HTR-8/SVneo (cell line): ENCODE measurements at regions not wholly inside any gene's neighbourhood (a gene's known extent, or its start where the extent isn't known, plus 50 kb on each side); places are given as distances from the start of the nearest gene placed in this dataset.
A peak's percentile ranks its signal among the peaks of the same experiment; 100 is the strongest.

Experiments
- DNase-seq: peaks from one replicate; pipeline ENCODE4 v3.0.0; 2011; ENCODE audit warnings: low spot score, mixed read lengths; ENCODE audit not compliant: insufficient read length
- FAIRE-seq: peaks from 2 replicates; lab custom pipeline; 2011; peaks lifted over from hg19 to GRCh38; lab: Jason Lieb, UNC

DNA sequence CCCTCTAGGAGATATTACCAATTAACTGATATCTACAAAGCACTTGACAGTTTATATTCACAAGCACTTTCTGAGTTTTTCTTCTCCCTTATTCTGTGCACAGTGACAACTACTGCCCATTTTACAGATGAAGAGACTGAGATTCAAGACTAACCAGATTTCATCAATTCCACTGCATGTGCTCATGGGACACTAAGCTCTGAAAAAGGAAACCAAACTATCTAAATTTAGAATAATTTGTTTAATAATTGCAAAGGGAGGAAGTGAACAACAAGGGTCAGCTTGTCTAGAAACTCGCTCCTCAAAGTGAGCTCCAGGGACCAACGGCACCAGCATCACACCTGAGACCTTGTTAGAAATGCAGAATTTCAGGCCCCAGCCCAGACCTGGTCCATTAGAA lies 50.8 kb upstream of the MYLIP start:
- no peak for FAIRE-seq
- DNase-seq, result no peak

DNA sequence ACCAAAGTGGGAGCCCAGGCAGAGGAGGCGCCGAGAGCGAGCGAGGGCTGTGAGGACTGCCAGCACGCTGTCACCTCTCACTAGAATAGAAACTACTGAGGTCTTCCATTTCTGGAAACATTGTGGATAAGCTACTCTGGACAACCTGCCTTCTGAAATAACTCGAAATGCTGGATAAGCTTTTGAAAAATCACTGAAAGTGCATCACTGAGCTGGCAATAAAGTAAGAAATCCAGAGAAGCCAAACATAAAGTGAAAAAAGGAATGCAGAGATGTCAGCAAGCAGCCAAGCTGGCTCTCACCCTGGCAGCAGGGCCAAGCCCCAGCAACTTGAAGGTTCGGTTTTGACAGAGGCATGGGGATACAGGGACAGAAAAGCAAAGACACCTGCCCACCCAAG lies 59.2 kb upstream of the MYLIP start:
- DNase-seq (no peak), FAIRE-seq (no peak)

DNA sequence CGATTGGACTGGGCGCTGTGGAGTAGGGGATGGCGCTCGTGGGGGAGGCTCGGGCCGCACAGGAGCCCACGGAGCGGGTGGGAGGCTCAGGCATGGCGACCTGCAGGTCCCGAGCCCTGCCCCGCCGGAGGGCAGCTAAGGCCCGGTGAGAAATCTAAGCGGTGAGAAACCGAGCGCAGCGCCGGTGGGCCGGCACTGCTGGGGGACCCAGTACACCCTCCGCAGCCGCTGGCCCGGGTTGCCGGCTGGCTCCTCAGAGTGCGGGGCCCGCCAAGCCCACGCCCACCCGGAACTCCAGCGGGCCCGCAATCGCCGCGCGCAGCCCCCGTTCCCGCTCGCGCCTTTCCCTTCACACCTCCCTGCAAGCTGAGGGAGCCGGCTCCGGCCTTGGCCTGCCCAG lies 59.7 kb upstream of the MYLIP start:
- FAIRE-seq, result no peak

DNA sequence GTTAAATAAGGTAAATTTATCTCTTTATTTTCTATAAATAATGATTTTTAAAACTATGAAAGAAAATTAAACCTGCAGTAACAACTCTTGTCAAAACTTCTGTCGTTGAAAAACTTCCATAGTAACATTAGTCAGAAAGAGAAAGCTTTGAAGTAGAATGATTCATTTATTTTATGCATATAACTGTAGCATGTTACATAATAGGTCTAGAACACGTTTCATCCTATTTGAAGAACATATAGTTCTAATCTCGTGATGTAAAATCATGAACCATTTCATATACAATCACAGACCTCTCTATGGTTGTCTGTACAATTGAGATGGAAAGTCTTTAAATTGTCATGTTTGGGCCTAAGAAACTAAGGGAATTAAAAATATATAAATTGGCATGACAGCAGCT lies 61.3 kb upstream of the MYLIP start:
- FAIRE-seq (no peak), DNase-seq (no peak)

More for the DNA sequence above, 59.7 kb upstream of the MYLIP start:
- DNase-seq, result no peak

DNA sequence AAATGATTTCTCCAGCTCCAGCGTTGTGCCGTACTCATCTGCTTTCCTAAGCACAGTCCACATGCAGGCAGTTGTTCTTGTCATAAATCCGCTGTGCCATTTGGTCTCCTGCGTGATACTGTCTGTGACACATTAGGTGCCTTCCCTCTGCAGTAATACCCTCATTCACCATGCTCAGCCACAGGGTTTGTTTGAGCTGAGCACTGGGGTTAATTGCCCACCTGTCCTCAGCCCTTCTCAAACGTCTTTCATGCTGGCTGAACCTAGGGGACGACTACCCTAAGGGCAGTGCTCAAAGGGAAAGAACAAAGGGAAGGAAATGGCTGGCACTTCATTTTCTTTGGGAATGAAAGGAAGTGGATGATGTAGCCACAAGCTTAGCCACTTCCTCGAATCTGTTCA lies 64.2 kb upstream of the MYLIP start:
- DNase-seq (no peak), FAIRE-seq (peak; percentile 26)

DNA sequence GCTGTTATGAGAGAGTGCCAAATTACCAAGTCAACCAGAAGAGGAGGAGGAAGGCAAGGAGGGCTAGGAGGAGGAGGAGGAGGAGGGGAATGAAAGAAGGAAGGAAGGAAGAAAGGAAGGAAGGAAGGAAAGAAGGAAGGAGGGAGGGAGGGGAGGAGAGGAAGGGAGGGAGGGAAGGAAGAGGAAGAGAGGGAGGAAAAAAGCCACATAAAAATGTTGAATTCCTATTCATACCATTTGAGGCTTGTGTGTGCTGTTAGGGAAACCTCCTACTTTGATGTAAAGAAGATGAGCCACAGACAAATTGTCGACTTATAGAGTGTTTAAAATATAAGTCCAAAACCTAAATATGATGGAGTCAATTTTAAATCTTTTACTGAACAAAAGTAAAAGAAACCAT lies 65.3 kb upstream of the MYLIP start:
- FAIRE-seq, result no peak
- no peak for DNase-seq

DNA sequence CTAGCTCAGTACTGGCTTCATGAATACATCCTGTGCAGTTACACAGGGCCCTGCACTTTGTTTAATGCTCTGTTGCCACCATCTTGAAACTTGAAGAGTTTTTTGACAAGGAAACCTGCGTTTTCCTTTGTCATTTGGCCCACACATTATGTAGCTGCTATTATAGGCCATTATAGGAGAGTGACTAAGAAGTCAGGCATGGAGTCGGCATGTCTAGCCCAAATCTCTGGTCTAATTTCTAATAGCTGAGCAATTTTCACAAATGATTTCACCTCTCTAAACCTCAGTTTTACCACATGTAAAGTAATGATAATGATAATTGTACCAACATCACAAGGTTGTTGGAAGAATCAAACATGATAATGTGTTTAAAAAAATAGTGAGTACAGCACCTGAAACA lies 67.1 kb upstream of the MYLIP start:
- DNase-seq, result no peak
- no peak for FAIRE-seq

DNA sequence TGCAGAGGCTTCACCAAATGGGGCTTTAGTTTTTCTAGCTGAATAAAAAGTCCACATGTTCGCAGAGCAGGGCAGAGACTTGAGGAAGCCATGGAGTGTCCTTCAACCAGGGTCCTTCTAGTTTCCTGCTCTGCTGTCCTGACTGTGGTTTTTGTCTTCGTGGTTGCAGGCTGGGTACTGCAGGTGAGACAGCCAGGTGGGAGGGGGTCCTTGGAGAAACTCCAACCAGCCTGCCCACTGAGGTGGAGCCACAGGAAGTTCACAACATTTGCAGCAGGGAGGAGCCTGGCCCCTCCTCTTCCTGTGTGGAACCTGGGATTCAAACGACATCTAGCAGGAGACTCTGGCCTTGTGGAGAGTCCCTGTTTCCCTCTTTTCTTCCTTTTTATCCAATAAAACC lies 68.8 kb upstream of the MYLIP start:
- DNase-seq (no peak), FAIRE-seq (no peak)

DNA sequence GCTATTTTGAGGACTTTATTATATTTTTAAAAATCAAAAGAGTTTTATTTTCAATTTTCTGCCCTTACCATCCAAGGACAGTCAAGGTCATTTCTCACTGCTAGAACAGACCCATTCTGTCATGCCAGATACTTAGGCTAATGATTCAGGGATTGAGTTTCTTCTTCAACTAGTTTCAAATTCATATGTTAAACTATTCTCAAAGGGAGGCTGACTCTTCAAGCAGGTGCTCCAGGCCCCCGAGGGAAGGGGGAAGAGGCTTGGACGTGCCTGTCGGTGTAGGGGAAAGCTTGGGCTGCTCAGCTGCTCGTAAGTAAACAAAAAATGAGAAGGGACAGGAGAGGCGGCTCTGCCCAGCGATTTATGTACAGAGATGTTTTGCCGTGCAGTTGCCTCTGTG lies 69.4 kb upstream of the MYLIP start:
- no peak for DNase-seq
- no peak for FAIRE-seq

DNA sequence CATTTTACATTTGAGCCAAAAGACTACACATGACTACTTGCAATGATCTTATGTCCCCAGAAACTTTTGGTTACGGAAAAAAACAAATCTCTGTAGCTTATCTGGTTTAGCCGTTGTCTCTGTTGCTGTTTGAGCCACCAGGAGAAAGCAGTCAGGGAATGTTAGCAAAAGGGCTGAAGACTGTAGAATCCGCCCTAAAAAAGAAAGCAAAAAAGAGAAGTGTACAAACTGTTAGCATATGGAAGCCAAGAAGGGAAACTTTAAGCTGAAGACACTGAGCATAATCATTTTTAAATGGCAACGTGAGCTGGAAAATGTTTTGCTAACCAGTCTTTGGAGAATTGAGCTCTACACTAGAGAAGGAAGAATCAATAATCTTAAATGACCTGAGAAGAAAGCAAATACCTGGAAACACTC lies 69.9 kb upstream of the MYLIP start:
- DNase-seq (no peak), FAIRE-seq (no peak)

DNA sequence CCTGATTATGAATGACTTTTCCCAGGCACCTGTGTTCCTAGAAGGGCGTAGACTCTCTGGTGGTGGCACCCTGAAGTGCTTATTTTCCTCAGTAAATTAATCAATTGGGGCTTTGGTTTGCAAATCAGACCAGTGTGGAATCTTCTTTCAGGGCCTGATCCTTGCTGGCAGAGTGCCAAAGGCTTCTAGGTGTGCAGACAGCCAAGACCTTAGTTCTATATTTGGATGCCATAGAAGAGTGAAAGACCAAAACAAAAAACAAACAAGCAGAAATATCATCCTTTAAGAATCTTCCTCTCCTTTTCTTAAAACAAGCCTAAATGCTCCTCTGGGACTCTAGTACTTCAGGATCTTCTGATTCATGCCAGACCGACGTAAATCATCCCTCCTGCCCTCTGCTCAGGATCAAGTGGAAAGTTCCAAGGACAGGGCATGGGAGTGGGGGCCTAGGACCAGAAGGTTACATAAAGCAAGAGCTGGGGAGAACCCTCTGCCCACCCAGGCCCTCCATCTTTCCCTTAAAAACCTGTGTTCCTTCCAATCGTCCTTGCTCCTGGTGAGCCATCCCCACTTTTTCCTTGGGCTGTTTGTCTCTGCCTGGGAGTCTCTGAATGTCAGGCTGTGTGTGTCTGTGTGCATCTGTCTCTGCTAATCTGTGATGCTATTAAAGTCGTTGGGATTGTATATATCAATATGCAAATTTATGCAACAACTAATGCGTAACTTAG lies 70.5 kb upstream of the MYLIP start:
- DNase-seq (no peak), FAIRE-seq (no peak)

DNA sequence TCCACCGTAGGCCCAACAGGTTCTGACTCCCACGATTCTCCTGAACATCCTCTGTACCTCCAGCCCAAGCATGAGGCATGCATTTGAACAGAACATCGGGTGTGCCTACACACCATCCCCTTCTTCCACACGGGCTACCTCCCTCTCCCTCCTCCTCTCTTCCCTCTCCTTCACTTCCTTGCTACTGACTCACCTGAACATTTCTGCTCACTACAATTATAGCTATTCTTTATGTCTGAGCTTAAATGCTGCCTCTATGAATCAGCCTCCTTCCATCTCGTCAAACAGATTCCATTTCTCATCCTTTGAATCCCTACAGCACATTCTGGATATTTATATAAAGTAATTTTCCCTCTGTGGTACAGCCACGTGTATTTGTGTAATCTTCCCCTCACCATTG lies 71.4 kb upstream of the MYLIP start:
- FAIRE-seq, result no peak
- DNase-seq, result no peak

DNA sequence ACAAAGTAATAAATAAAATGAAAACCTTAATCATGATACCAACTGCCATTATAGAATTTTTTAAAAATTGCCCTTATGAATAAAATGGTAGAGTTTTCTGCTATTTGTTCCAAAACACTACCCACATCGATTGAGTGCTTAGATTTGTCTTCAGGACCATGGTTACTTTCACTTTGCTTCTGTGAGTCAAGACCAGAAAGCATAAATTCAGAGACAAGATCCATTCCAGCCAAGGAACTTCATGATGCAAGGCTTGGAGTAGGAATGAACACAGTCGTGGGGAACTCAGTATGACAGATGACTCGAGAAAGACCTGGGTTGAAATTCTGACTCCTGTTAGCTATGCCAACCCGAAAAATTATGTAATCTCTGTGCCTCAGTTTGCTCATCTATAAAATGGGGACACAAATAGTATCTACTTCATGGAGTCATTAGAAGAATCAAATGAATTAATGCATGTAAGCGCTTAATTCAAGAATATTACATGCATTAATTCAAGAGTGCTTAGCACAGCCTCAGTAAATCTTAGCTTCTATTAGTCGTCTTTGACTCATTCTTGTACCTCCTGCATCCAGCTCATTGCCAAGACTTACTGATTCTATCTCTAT lies 72.5 kb upstream of the MYLIP start:
- FAIRE-seq (no peak), DNase-seq (peak; percentile 13)

DNA sequence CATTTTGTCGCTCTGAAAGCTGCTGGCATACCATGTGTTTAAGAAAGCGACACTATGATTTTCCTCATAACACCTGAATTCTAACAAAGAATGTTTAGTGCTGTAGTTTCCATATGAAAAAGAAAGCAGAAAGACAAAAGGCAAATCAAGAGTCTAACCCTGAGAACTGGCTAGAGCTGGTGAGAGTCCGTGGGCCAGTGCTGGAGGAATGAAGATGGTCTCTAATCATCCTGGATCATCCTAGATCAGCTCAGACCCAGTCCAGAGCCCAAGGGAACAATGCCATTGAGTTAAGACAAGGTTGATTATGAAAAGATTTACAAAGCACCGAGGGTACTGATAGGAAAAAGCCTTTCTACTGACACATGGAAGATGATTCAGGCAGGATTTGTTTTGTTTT lies 73.0 kb upstream of the MYLIP start:
- no peak for FAIRE-seq
- peak; percentile 12 for DNase-seq

DNA sequence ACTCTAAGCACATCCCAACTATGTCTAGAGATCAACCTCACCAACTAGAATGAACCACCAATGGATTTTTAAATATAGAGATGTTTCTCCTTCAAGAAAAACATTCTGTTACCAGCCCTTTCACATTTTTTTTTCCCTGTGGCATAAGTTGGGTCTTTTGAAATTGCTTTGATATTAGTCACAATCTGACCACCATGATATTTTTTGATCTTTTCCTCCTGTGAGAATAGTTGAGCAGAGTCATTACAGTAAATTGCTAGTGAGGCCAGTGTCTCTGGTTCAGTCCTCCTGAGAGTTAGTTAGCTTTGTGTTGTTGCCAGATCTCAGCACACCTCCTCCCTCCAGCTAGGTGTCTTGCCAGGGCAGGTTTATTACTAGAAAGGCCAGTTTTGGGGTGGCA lies 79.7 kb upstream of the MYLIP start:
- no peak for FAIRE-seq
- DNase-seq, result peak; percentile 9

DNA sequence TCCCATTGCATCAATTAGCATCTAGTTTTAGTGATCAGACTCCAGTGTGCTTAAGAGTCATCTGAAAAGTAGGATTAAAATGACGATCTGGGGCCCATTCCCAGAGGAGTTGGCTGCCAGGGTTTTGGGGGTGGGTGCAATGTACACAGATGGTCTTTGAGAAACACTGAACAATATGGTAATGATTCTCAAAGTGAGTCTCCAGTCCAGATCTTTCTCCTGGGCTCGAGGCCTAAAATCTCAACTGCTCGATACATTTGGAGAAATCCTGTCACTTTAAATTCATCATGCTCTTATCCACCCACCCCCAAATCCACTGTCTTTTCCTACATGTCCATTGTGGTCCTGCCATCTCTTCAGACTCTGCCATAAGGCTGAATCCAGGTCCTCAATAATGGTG lies 80.7 kb upstream of the MYLIP start:
- FAIRE-seq (no peak), DNase-seq (no peak)

DNA sequence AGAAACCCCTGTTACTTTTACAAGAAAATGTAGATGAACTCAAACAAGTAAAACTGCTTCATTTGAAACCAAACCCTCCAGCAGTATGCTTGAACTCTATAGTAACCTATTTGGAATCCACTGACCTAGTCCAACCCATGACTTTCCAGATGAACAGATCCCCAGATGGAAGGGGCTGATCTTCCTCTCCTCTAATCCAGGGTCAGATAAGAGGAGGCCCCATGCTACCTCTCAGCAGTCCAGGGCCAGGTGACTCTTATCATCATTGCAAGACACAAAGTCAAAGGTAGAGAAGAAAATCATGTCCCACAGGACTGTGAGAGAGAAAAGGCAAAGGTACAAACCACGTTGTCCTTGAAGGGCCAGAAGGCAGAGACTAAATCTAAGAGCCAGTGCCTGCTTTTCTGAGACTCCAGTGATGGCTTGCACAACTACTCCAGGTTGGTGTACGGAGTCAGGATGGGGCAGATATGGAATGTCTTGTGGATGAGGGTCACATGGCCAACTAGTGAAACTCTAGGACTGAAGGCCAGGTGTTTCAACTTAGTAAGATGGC lies 81.4 kb upstream of the MYLIP start:
- DNase-seq, result no peak
- FAIRE-seq, result no peak

DNA sequence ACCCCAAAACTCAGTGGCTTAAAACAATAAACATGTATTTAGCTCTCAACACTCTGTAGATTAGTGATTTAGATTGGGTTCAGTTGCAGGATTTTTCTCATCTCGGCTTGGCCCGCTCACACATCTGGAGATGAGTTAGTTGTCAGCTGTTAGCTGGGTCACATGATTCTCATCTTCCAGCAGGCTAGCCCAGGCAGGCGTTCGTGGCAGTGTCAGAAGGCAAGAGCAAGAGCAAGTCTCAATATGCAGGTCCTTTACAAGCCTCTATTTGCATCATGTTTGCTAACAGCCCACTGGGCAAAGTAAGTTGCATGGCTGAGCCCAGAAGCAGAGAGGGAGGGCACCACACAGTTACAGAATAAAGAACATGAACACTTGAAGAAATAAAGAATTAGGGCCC lies 83.6 kb upstream of the MYLIP start:
- no peak for FAIRE-seq
- DNase-seq, result no peak

DNA sequence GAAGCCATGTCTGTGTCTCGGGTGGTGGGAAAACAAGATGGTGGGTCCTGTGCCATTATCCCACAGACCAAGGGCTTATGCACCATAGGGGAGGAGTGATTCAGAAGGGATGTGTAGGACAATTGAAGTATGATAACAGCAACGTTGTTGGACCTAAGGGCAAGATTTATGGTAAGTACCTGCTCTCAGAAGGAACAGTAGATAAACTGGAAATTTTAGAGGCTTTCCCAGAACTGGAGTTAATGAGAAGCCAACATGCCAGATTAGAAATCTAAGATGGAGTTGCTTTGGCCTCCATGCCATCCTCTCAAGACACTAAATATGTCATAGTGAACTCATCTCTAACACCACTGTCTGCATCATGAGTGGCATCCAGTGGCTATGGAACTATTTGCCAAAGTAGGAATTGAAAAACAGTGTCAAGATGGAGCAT lies 84.7 kb upstream of the MYLIP start:
- no peak for FAIRE-seq
- DNase-seq, result no peak

DNA sequence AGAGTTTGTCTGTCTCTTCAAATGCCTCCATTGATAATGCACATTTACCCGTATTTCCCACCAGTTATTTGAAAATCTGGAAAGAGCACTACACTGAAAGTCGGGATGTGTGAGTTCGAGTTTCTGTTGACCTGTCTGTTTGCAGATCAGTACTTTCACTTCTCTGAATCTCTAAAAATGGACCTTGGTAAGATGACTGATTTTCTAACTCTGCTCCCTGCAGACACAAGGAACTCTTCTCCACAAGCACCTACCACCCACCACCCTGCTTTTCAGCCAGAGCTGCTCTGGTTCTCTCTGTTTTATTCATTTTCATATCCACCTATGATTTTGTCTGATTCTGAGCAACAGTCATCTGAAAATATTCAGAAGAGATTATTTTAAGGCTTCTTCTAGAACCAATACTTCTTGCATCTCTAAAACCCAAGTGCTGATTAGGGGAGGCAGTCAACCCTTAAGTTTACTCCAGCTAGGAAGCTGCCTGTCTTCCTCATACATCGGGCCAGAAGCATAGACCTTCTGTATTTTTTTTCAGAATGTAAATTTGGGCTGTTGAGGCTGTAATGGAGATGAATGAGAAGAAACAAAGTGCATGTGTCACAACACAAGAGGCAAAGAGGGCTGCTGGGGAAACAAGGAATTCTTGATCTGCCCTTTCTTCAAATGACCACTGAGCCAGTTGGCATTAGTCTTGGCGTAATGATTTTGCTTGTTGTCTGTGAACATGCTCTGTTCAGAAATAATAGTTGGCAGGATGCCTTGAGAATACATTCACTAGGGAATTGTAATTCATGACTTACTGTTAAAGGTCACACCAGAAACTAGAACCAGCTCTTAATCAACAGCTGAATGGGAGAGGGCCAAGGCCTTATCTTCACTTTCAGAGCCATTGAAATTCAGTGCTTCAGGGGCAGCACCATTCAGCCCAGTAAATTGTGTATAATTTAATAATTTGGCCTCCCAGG lies 85.4 kb upstream of the MYLIP start:
- DNase-seq, result no peak
- FAIRE-seq, result no peak

DNA sequence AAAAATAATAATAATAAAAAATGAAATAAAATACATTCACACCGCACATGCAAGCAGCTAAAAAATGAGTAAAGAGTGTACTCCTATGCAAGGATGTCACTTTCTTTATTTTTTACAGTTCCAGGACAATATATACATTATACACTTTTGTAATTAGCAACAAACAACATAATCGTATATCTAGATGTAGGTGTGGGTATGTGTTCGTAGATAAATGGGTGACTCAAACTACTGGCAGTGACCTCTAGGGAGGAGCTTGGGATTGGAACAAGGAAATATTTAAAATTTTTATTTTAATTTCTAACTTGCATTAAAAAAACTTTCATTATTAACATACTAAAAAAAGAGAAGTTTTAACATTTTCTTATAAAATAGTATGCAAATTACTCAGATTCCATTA lies 86.1 kb upstream of the MYLIP start:
- DNase-seq (no peak), FAIRE-seq (no peak)
